ENCODE measurements at regions not wholly inside any gene's neighbourhood (a gene's known extent, or its start where the extent isn't known, plus 50 kb on each side); places are given as distances from the start of the nearest gene placed in this dataset.
"Not testable (repeated sequence)": the region's sequence is repeated elsewhere in the genome, so short reads cannot be mapped to it uniquely, and the experiment has no call there.

DNA sequence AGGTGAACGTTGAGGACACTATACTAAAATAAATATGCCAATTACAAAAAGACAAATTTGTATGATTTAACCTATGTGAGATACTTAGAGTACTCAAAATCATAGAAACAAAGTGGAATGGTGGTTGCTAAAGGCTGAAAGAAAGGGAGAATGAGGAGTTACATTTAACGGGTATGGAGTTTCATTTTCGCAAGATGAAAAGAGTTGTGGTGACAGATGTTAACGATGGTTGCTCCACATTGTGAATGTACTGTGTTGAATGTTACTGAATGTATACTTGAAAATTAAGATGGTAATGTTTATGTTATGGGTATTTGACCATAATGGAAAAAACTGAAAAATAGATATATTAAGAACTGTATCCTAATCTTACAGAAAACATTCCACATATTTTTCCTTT lies 51.3 kb upstream of the MOCS2 start:
- no peak for DNase-seq

DNA sequence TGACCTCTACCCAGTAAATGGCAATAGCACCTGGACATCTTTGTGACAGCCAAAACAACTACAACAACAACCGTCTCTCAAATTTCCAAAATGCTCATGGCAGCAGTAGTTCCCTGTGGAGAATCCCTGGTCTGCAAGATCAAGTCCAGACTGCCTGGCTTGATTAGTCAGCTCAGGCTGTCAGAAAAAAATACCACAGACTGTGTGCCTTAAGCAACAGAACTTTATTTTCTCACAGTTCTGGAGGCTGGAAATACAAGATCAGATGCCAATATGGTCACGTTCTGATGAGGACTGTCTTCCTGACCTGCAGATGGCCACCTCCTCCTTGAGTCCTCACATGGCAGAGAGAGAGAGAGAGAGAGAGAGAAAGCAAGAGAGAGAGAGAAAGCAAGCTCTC lies 52.3 kb upstream of the MOCS2 start:
- DNase-seq, result no peak

DNA sequence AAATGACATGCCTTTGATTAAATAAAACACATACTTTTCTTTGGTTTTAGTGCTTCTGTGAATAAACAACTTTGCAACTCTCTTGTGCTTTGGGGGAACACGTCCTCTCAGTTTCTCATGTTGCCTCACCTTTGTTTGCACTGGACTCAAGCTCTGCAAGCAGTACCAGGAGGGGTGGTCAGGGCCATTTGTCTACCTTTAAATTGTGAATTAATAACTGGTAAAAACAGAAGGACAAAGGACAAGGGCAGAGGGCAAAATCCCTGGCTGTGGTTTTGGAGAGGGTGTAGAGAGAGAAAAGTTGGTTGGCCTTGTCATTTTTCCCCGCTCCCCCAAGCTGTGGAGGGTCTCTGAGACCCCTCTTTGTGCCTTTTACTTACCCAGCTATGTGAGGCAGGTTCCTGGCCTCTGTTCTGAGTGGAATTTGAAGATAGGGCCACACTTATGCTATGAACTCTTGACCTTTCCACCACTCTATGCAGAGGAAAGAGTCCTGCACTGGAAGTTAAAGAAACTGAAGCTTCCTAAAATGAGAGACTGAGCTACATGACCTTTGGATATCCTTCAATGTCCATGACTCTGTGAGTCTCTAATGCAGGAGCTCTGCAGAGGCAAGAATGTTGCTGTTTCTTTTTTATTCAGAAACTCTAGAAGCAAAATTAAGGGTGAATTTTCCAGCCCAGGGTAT lies 55.1 kb upstream of the MOCS2 start:
- DNase-seq, result no peak

DNA sequence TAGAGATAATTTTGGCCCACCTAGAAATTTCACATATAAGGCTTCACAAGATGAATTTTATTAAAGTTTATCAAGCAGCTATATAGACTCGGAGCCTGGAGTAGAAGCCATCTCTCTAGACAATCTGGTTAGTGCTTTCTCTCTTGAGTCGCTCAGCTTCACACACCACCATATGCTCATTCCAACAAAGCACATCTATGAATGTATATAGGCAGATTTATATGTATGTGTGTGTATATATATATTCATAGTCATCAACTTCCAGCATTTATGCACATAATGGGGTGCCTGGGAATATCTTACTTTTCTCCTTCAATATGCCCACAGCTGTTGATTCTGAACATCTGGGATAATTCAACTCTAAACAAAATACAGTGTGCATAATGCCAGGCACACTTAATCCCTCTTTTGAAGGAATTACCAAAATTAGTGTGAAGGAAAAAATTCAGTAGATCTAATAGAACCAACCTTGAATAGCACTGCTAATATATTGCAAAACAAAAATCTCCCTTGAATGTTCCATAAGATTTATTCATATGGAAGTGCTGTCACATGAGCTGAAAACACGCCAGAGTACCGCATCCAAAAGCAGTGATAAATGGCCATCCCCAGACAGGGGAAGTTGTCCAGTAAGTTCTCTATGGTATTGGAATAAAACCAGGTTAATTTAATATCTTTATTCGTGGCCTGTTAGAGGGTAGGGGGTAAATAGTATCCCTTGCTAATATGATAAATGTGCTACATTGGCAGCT lies 56.0 kb upstream of the MOCS2 start:
- DNase-seq, result no peak

DNA sequence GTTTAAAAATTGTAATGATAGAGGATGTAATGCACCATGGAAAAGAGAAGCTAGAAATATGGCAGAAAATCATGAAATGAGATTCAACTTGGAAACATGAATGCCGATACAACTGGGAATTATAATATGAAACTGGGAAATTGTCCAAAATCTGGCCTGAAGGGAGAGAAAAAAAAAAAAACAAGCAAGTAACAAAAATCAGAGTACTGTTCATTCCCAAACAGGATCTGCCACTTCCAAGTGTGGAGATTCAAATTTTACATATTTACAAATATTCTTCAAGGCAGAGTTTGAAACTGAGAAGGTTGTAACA lies 56.6 kb upstream of the MOCS2 start:
- DNase-seq, result no peak

DNA sequence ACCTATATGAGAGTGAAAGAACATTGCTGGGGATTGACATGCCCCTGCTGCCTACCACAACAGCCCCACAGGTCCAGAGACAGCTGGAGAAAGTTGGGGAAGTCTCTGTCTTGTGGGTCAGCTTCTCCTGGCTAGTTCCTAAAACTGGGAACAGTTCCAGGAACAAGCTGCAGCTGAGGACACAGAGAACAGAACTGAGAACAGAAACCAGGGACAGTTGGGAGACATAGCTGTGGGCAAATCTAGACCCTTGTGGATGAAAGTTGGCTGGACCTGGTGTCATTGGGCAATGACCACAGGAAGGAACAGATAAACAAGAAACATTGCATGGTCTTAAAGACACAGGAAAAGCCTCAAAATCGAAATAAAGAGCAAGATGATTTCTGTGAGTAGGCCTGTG lies 58.3 kb upstream of the MOCS2 start:
- no peak for DNase-seq

DNA sequence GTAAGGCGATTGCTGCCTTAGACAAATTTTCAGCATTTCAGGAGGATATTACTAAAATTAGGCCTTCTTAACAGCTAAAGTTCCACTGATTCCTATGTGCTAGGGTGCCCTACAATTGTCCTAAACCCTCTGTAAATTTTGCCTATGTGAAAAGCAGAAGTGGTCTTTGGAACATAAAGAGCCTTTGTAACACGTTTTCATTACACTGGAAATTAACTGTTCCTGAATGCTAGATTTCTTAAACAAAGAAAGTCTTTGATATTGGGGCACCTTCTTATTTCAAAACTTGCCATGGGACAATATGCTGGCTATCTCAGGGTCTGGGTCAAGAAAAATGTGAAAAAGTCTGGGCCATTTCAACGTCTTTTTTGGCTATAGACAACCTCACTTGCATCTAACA lies 60.4 kb upstream of the MOCS2 start:
- no peak for DNase-seq

DNA sequence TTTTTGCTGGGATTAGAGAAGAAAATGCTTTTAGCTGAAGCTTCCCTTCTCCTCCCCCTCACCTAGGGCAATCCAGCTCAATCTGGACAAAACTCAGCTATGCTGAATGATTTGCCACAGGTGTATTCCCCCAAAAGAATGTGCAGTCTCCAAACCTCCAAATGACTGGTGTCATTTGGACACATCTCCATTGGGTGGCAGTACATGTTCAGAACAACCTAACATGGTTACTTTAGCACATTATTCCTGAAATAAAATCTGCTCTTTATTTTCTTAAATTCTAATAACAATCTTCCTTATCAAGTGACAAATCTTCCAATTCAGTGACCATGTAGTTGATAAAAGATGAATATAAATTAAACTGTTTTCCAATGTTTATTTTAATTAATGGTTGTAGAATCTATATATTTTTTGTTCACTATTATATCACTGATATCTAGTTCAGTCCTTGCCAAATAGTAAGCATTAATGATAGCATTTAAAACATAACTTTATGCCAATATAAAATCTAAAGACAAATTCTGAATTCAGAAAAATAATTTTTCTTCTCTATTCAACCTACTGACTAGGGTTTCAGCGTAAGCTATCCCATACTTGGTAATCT lies 61.3 kb upstream of the MOCS2 start:
- no peak for DNase-seq

DNA sequence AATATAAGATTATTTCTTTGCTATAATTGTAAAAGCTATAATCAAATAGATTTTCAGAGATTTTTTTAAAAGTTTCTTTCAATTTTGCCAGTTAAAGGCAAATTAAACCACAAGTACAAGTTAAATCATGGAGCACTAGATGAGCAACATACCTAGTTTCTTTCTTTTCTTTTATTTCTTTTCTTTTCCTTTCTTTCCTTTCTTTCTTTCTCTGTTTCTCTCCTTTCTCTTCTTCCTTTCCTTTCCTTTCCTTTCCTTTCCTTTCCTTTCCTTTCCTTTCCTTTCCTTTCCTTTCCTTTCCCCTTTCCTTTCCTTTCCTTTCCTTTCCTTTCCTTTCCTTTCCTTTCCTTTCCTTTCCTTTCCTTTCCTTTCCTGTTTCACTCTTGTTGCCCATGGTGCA lies 62.5 kb upstream of the MOCS2 start:
- DNase-seq, result not testable (repeated sequence)

DNA sequence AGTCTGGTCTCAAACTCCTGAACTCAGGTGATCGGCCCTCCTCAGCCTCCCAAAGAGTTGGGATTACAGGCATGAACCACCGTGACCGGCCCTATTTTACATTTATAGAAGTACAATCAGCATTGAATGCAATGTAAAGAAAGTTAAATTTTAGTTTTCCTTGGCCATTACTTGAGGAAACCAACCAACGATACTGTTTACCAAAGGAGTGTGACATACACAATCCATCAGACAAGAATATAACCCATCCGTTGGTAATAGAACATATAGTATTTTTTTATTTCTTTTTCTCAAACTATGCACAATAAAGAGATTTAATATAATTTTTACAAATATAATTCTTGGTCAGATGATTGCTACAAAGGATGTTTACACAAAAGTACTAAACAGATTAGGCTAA lies 63.1 kb upstream of the MOCS2 start:
- no peak for DNase-seq

DNA sequence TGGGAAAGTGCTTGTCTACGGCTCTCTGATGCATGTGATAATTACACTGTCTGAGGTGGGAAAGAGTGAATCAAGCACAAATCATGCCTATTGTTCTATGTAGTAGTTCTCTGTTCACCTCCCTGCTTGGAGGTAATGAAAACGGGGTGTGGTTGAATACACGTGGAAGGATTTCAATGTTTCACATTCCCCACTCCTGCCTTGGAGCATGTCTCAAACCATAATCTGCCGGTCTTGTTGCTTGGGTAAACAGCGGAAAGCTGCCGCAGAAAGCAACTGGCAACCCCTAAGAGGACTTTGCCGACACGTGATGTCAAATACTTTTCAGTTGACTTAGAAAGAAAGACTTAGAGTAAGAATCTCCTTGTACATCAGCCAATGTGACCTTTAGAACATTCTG lies 63.5 kb upstream of the MOCS2 start:
- no peak for DNase-seq

DNA sequence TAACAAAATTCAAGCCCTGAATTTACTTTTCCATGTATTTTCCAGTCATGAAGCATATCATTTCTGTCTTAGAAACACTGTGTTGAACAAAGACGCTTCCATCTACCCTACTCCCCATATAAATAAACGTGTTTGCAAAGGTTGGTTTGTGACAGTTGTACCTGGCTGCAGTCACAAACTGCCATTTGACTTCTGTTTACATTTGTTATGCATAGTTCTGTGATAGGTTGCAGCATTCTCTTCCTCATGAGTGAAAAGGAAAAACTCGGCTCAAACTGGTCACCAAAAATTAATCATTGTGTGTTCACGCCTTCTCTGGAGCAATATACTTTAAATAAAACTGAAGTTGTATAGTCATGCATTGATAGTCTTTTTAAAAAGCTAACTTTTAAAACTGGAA lies 69.3 kb upstream of the MOCS2 start:
- no peak for DNase-seq

DNA sequence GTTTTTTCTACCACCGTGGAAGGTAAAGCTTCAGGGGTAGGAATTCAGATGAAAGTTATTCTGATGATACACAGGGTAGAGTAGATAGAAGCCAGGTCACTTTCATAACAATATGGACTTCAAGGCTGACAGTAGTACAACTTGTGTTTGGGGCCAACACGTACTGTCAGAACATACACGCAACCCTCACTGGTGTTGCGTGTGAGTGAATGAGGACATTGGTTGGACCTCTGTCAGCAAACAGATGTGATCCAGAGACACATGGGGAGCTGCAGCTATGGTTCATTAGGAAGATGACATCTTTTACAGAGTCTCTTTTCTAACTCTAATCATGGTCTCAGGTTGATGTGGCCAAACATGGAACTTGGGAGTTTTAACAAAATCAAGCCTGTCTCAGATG lies 70.1 kb upstream of the MOCS2 start:
- no peak for DNase-seq

DNA sequence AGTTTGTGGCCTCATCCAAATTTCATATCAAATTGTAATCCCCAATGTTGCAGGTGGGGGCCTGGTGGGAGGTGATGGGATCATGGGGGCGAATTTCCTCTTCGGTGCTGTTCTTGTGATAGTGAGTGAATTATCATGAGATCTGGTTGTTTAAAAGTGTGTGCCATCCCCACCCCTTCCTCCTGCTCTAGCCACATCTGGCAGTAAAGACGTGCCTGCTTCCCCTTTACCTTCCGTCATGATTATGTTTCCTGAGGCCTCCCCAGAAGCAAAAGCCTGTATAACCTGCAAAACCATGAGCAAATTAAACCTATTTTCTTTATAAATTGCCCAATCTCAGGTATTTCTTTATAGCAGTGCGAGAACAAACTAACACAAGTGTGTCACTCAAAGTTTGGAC lies 71.0 kb upstream of the MOCS2 start:
- no peak for DNase-seq

DNA sequence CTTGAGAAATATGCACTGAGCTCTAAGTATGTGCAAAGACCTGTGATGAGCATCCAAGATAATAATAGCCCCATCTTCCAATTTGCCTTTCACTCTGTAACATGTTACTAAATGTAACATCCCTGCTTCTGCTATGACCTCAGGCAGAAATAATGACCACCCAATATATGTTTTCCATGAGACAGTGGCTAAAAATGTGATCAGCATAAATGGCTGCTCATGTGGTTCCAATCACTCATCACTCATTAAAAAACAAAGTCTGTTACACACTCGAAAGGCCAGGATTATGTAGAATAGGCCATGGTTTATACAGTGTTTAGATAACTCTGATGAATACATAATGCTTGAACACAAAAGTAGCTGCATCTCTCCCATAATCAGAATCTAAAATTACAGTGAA lies 71.4 kb upstream of the MOCS2 start:
- DNase-seq, result no peak

DNA sequence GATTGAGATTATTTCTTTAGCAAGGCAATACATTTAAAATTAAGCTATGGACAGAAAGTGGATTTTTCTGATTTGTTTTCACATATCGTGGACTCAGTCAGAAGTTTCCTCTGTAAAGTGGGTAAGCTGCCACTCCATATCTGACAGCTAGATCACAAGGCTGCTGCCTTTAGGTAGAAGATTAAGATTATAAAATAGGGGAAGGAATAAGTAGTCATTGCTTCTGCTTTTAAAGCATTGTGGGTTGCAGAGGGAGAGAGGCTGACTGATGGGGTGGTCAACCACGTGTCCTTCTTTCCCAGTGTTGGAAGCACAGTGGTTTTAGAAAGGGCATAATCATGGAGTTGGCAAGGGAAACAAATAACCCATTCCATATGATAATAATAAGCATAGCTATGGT lies 74.3 kb upstream of the MOCS2 start:
- no peak for DNase-seq

DNA sequence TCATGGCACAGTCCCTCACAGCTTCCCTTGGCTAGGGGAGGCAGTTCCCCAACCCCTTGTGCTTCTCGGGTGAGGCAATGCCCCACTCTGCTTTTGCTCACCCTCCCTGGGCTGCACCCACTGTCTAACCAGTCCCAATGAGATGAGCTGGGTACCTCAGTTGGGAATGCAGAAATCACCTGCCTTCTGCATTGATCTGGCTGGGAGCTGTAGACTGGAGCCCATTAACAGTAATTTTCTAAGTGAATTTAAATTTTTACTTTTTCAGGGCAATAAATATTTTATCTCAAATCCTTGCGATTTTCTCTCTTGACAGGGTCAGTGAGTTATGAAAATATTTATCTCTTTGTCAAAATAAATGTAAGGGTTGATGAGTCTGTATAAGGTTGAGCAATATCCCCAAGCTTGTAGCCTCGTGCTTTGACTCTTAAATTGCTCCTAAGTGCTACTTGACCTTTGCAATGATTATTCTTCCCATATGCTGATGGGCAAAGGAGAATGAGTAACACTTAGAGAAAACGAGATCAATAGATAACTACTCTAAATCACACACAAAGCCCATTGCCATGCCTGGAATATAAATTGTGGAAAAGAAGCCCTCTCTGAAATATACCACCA lies 82.1 kb upstream of the MOCS2 start:
- no peak for DNase-seq

DNA sequence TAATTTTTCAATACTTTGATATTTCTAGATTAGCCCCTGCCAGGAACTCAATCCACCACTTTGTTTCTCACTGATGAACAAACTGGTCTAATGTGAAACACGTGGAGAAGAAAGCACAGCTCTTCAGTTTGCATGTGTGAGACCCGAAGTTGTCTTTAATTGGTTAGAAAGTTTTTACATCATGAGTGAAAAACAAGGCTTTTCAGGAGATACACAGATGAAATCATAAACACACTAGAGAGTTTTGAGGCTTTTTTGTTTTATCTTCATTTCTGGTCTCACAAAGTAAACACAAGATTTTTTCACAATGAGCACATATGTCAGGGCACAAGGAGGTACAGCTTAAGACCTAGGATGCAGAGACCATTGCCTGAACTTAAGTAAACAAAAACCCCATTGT lies 84.5 kb upstream of the MOCS2 start:
- DNase-seq, result no peak

DNA sequence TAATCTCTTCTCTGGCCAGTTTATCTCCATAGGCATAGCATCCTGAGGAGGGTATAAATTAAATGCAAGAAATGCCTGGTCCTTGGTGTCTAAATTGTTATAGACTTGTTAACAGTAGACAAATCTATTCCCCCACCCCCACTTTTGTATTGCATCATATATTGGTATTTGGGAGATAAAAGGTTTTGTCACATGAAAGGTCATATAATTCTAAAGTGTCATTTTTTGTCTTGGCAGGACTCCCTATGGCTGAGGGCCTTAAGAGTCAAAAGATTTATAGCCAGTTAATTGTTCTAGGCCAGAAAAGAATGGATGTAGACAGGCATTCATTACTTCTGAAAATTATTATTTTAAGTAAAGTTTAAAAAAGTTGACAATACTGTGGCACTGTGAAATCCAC lies 90.3 kb upstream of the MOCS2 start:
- no peak for DNase-seq

DNA sequence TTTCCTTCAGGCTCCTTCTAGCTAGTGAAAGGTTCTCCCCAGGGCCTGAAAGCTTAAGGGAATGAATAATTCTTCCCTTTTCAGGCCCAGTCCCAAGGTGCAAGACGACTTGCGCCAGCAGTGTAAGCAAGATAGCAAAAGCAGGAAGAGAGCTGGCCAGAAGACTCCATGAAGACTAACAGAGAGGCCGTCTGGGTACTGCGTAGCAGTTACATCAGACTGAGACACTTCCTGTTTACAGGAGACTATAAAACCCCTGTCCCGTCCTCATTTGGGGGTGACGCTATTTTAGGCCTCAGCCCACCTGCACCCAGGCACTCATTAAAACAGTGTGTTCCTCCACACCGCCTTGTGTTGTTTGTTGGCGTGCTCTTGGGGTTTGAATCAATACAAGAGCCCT lies 90.7 kb upstream of the MOCS2 start:
- no peak for DNase-seq

DNA sequence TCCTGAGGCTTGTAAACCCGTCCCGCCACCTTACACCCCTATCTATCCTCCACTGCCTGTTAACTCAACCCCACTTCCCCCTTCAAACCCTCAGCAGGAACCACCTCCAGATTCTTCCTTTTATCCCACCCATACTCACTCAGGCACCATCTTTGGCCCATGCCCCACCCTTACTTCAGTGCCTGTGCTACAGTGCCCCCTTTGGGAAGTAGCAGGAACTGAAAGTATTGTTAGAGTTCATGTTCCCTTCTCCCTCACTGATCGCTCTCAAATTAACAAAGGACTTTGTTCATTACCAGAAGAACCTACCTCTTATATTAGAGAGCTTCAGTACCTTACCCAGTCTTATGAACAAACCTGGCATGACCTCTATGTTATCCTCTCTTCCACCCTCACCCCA lies 92.2 kb upstream of the MOCS2 start:
- no peak for DNase-seq

DNA sequence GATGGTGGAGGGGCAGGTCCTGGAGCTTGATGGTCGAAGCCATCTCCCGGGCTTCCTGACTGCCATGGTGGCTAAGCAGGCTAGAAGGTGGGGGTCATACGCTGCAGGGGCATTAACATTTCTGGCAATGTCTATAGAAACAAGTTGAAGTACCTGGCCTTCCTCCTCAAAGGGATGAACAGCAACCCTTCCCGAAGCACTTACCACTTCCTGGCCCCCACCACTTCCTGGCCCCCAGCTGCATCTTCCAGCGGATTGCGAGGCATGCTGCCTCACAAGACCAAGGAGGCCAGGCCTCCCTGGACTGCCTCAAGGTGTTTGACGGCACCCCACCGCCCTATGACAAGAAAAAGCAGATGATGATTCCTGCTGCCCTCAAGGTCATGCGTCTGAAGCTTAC lies 97.0 kb upstream of the MOCS2 start:
- no peak for DNase-seq

DNA sequence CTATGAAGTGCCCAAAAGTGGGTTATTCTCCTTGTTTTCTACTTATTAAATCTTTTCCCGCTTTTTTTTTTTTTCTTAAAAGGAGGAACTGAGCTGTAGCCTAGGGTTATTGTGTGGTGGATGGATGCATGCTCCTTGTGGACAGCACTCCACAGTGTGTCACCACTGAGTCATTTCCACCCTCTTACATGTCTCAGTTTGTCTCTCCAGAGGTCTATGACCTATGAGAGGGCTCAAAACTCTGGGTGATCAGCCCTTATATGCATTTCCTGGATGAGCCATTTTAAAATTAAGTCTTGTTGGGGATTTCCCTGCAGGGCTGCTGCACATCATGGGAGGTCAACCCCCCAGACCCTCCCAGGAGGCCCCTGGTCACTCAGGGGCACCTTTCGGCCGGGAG lies 102.2 kb upstream of the MOCS2 start:
- DNase-seq, result no peak

DNA sequence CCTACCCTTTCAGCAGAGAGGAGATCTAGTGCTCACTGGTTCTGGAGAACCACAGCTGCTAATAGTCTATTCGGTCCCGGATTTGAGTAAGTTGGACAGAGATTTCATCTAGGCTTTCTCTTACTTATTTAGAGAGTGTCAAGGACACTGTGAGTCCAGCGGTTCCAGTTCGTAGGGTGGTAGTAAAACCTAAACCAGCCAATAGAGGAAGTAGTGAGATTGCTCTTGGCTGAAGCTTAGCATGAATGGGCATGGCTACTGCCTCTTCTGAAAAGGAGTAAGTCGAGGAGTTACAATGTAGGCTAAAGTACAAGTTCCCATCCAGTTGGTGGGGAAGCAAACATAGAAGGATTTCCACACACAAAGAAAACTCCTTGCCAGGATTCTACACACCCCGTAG lies 109.6 kb upstream of the MOCS2 start:
- no peak for DNase-seq
